ENCODE measurements at regions not wholly inside any gene's neighbourhood (a gene's known extent, or its start where the extent isn't known, plus 50 kb on each side); places are given as distances from the start of the nearest gene placed in this dataset.

GRCh38 chr3:194075088-194075615 is 60.8 kb upstream of the HES1 start:
- DNase-seq (ENCODE audit: low read depth in 4 of 4, low spot score in 3 of 4) = no peak

- no peak for DNase-seq (ENCODE audit: low read depth in 4 of 4, low spot score in 3 of 4)
These were observed 60.0 kb upstream of the HES1 start for GRCh38 chr3:194075802-194076460.

GRCh38 chr3:194076475-194076874 is 59.5 kb upstream of the HES1 start:
- DNase-seq (ENCODE audit: low read depth in 4 of 4, low spot score in 3 of 4) = no peak

DNA sequence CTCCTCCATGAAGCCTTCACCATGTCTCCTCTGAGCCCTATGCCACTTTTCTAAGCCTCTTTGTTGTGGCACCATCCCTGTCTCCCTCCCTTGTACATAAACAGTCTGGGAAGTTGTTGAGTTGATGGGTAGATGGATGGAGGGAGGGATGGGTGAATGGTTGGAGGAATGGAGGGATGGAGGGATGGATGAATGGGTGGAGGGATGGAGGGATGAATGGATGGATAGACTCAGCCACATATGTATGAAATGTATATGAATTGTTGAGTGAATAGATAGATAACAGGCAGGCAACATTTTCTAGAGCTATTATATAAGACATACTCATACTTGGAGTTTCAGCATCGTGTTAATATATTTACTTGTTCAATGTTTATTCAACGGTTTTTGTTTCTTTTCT is 58.3 kb upstream of the HES1 start:
- no peak for DNase-seq (ENCODE audit: low read depth in 4 of 4, low spot score in 3 of 4)

DNA sequence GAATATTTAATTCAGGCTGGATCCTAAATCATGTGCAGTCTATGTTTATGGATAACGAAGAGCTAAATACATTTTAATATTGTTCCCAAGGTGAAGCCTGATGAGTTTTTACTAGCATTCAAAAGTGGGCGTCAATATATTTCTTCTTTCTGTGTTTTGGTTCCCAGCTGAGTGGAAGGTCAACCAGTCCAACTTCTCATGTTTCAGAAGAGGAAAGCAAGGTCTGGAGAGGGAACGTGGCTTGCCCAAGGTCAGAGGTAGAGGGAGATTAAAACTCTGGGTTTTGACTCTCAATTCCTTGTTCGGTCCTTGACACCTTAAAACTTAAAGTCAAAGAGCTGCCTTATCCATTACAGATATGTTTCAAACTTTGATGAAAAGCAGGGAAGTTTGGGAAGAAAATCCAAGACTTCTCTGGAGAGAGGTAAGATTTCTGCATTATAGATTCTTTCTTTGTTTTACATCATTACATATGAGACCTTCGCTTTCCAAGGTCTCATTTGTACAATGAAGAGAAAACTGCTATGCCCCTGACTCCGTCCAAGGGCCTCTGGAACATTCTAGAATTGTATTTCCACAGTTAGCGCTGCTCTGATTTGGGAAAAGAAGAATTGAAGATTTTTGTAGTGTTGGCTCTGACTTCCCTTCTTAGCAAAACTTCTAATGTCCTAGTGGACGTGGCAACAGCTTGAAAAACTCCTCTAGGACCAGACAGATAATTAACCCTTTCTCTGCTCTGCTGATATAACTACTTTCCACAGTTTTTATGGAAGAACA is 57.7 kb upstream of the HES1 start:
- DNase-seq (ENCODE audit: low read depth in 4 of 4, low spot score in 3 of 4) = no peak

DNA sequence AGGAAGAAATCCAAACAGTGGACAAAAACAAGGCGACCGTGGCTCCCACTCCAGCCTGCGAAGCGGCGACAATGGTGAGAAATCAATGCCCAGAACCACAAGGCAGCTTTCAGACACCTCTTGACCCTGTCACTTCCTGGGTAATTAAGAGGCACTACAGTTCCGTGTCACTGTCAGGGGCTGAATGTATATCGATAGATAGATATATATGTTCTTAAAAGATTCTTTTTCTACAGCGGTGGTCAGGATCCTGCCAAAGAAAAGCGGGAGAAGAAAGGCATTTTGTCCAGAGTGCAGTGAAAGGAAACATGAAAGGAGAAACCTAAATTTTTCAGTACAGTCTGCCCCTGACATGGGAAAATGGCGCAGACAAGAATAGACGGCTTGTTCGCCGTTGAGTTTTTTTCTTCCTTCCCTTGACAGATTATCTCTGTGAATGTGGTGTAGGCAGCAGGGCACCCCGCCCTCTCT is 56.2 kb upstream of the HES1 start:
- no peak for DNase-seq (ENCODE audit: low read depth in 4 of 4, low spot score in 3 of 4)

GRCh38 chr3:194080436-194080835 is 55.5 kb upstream of the HES1 start:
- DNase-seq (ENCODE audit: low read depth in 4 of 4, low spot score in 3 of 4) = no peak

DNA sequence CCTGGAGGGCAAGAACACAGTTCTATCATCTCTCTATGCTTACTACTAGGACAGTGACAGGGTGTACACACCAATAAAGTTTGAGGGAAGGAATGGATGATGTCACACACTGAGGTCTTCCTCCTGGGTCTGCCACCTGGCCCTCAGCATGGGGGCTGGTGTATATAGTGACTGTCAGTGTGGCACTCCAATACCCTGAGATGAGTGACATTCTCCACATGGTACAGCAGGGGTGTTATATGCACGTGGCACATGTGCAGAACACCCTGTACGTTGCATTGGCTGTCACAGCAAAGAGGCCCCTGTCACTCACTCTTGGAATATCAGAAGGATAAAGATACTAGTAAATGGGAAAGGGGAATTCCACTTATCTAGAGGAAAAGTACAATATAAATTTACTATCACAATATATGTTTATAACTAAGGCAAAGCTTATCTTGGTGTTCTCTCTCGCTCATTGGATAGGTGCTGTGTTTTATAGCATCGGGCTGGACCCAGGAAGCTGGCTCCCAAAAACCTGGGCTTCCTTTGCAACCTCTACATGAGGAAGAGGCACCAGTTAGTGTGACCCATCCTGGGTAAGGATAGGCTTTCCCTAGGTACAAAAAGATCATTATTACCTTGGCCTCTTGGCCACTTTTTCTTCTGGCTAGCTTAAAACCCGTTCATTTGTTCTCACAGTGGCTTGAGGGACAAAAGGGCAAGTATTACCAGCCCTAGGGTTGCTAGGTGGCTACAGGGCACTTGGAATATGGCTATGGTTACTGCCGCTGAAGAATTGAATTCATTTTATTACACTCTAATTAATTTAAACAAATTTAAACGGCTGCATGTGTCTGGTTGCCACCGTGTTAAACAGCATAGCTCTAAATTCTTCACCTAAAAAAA is 54.8 kb upstream of the HES1 start:
- DNase-seq (ENCODE audit: low read depth in 4 of 4, low spot score in 3 of 4) = no peak

GRCh38 chr3:194081826-194082225 is 54.1 kb upstream of the HES1 start:
- no peak for DNase-seq (ENCODE audit: low read depth in 4 of 4, low spot score in 3 of 4)

DNA sequence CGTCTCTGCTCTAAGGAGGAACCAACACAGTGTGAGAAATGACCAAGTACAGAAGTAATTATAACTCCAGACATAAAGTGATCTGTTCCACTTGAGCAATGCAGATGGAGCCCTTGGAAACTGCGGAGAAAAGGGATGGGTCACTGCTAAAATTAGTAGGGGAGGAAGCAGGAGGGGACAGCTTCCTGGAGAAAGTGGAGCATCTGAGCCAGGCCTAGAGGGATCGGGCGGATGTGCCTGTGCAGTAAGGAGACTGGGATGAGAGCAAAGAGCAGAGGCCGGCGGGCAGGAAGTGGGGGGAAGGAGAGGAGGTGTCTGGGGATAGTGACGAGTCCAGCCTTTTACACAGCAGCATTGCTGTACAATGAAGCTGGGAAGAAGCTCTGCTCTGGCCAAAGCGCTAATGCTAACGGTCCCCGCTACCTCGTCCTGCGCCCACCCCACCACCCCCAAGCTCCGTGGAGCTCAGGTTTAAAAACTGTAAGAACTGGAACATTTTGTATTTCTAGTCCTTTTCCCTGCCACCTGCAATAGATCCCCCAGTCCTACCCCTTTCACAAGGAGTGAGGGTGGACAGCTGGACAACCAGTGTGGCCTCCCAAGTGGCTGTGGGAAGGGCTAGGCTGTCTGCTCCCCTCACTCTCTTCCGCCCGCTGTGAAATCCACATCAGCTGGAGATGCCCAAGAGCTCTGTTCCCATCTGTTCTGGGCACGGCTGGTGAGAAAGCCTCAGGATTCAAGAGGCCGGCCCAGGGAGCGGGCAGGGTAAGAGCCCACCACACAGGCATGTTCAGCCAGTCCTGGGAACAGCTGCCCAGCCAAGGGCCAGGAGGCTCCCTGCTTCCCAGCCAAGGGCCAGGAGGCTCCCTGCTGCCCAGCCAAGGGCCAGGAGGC is 53.0 kb upstream of the HES1 start:
- no peak for DNase-seq (ENCODE audit: low read depth in 4 of 4, low spot score in 3 of 4)

DNA sequence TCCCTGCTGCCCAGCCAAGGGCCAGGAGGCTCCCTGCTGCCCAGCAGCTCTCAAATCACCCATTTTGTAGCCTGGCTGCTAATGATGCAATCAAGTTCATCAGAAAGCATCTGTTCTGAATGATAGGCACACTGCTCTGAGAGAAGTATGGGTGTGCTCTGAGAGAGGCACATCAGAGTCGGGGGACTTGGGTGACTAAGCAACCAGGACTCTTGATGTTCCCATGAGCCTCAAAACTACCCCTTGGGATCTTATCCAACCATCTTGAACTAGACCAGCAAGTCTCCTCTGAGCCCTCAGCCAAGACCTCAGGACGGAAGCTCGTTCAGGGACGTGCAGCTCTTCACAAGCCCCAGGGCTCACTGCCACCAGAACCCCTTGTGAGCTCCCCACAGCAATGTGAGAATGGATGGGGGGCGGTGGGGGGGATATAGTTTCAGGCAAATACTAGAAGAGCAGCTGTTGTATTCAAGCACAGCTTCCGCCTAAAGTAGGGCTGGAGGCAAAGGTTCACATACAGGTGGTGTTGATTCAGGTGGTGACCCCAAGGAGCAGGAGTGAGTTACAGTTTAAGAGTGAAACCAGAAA is 52.2 kb upstream of the HES1 start:
- DNase-seq (ENCODE audit: low read depth in 4 of 4, low spot score in 3 of 4) = no peak

GRCh38 chr3:194084284-194084683 is 51.7 kb upstream of the HES1 start:
- no peak for DNase-seq (ENCODE audit: low read depth in 4 of 4, low spot score in 3 of 4)

All from left renal pelvis (tissue), 4 donors.